DND-41 (cell line): ENCODE measurements at regions not wholly inside any gene's neighbourhood (a gene's known extent, or its start where the extent isn't known, plus 50 kb on each side); places are given as distances from the start of the nearest gene placed in this dataset.

ENCODE experiments used
- ATAC-seq: fragments of 200-7000 bp; cut with Tn5 transposase; 3 replicates; pipeline ENCODE4 v1.9.1; 2021; ENCODE audit warnings: low read depth; ENCODE audit not compliant: insufficient read depth
- DNase-seq: peaks from one replicate; pipeline ENCODE4 v3.0.0-alpha.2; 2020
- H2AFZ ChIP-seq: 2 replicates; pipeline ENCODE4 v1.6.0; 2012; ENCODE audit warnings: low read depth, low read length
- H3K27ac ChIP-seq: 2 replicates; pipeline ENCODE4 v1.5.1; 2012; ENCODE audit warnings: low read length, inconsistent platforms
- H3K27me3 ChIP-seq: fragments of 200-600 bp; sonication (generic); 2 replicates; pipeline ENCODE4 v1.6.0; 2012; ENCODE audit warnings: low read length, mild to moderate bottlenecking, inconsistent platforms; ENCODE audit not compliant: insufficient read depth, poor library complexity
- H3K36me3 ChIP-seq: 2 replicates; pipeline ENCODE4 v1.5.1; 2012; ENCODE audit warnings: low read length, inconsistent platforms; ENCODE audit not compliant: insufficient read depth
- H3K4me1 ChIP-seq: 2 replicates; pipeline ENCODE4 v1.5.1; 2012; ENCODE audit warnings: mild to moderate bottlenecking, low read length; ENCODE audit not compliant: insufficient read depth
- H3K4me2 ChIP-seq: 2 replicates; pipeline ENCODE4 v1.6.0; 2012; ENCODE audit warnings: mild to moderate bottlenecking, moderate library complexity, low read length, inconsistent platforms; ENCODE audit not compliant: insufficient read depth
- H3K4me3 ChIP-seq, 2 experiments: fragments of 200-600 bp in 1 of 2; shearing (Covaris generic) in 1 of 2; 2 replicates each; pipeline ENCODE4 v1.5.1; 2012 to 2016; ENCODE audit warnings: inconsistent platforms in 2 of 2, low read length in 2 of 2, mild to moderate bottlenecking in 2 of 2, low read depth in 1 of 2, moderate library complexity in 1 of 2
- H3K79me2 ChIP-seq: 2 replicates; pipeline ENCODE4 v1.6.0; 2012; ENCODE audit warnings: low read length, inconsistent platforms; ENCODE audit not compliant: insufficient read depth
- H3K9ac ChIP-seq: 2 replicates; pipeline ENCODE4 v1.6.0; 2012; ENCODE audit warnings: low read depth, mild to moderate bottlenecking, inconsistent platforms, low read length, moderate library complexity
- H3K9me3 ChIP-seq: 2 replicates; pipeline ENCODE4 v1.5.1; 2012; ENCODE audit warnings: low read length, moderate library complexity, mild to moderate bottlenecking, inconsistent platforms; ENCODE audit not compliant: insufficient read depth, severe bottlenecking
- H4K20me1 ChIP-seq: 2 replicates; pipeline ENCODE4 v1.6.0; 2012; ENCODE audit warnings: low read length; ENCODE audit not compliant: insufficient read depth
- EZH2 ChIP-seq: IDR thresholded peaks from 3 replicates; pipeline ENCODE4 v1.6.1; 2012; ENCODE audit warnings: borderline replicate concordance, low read depth, mild to moderate bottlenecking, moderate library complexity, low read length, inconsistent platforms; ENCODE audit not compliant: severe bottlenecking
- TF ChIP-seq, protein P1 (sequence below): IDR thresholded peaks from 2 replicates; pipeline ENCODE4 v1.5.1; 2012; ENCODE audit warnings: borderline replicate concordance, low read length, moderate library complexity, mild to moderate bottlenecking; ENCODE audit not compliant: poor library complexity, severe bottlenecking; ENCODE audit errors: extremely low read depth

DNA sequence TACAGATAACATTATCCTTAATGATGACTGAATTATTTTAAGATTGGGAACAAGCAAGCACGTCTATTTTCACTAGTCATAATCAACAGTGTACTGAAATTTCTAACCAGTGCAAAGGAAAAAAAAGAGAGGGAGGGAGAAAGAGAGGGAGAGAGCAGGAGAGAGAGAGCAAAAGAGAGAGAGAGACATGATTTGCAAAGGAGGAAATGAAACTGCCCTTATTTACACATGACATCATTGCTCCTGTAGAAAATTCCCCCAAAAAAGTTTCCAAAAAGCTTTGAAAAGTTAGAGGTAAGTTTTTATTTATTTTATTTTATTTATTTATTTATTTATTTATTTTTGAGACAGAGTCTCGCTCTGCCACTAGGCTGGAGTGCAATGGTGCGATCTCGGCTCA, 355.3 kb upstream of the CELF4 start:
- TF ChIP-seq, protein P1, sequence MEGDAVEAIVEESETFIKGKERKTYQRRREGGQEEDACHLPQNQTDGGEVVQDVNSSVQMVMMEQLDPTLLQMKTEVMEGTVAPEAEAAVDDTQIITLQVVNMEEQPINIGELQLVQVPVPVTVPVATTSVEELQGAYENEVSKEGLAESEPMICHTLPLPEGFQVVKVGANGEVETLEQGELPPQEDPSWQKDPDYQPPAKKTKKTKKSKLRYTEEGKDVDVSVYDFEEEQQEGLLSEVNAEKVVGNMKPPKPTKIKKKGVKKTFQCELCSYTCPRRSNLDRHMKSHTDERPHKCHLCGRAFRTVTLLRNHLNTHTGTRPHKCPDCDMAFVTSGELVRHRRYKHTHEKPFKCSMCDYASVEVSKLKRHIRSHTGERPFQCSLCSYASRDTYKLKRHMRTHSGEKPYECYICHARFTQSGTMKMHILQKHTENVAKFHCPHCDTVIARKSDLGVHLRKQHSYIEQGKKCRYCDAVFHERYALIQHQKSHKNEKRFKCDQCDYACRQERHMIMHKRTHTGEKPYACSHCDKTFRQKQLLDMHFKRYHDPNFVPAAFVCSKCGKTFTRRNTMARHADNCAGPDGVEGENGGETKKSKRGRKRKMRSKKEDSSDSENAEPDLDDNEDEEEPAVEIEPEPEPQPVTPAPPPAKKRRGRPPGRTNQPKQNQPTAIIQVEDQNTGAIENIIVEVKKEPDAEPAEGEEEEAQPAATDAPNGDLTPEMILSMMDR = no peak
- TF ChIP-seq EZH2 = no peak
- H3K79me2 ChIP-seq = no peaks in the 10 kb centered on the region
- no peaks in the 10 kb centered on the region for H3K36me3 ChIP-seq
- H3K27ac ChIP-seq = no peak overlapping the region
- no peak overlapping the region for H3K4me2 ChIP-seq
- ATAC-seq (no peak), DNase-seq (no peak)
- no peak overlapping the region for H3K4me3 ChIP-seq
- no peaks in the 10 kb centered on the region for H3K27me3 ChIP-seq
- H2AFZ ChIP-seq = no peak overlapping the region
- H4K20me1 ChIP-seq = no peaks in the 10 kb centered on the region
- no peaks in the 10 kb centered on the region for H3K4me1 ChIP-seq
- H3K9me3 ChIP-seq = no peaks in the 10 kb centered on the region
- no peak overlapping the region for H3K9ac ChIP-seq

DNA sequence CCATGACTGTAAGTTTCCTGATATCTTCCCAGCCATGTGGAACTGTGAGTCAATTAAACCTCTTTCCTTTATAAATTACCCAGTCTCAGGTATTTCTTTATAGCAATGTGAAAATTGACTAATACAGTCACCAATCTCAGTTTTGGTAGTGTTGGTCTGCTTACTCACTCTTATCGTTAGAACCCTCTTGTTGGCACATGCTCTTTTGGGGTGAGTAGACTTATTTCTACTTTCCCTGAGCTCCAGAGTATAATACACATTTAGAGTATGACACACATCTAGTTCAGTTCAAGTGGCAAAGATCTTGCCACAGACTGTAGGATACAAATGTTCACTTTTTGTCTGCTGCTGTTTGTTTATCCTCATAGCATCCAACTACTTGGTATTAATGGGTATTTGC, 347.5 kb upstream of the CELF4 start:
- no peak overlapping the region for H3K27ac ChIP-seq
- H3K4me2 ChIP-seq = no peak overlapping the region
- no peaks in the 10 kb centered on the region for H3K36me3 ChIP-seq
- no peak for TF ChIP-seq EZH2
- TF ChIP-seq, protein P1 = no peak
- H3K4me3 ChIP-seq = no peak overlapping the region
- no peaks in the 10 kb centered on the region for H3K9me3 ChIP-seq
- H3K9ac ChIP-seq = no peak overlapping the region
- no peaks in the 10 kb centered on the region for H3K27me3 ChIP-seq
- H2AFZ ChIP-seq = no peak overlapping the region
- ATAC-seq (no peak), DNase-seq (no peak)
- no peaks in the 10 kb centered on the region for H4K20me1 ChIP-seq
- H3K4me1 ChIP-seq = no peaks in the 10 kb centered on the region
- no peaks in the 10 kb centered on the region for H3K79me2 ChIP-seq

- Histone ChIP-seq H3K27ac (no peak overlapping the region), H3K4me1 (no peaks in the 10 kb centered on the region), H3K27me3 (no peaks in the 10 kb centered on the region), H4K20me1 (no peaks in the 10 kb centered on the region), H3K4me2 (no peak overlapping the region), H3K9me3 (no peaks in the 10 kb centered on the region), H2AFZ (no peak overlapping the region), H3K79me2 (no peaks in the 10 kb centered on the region), H3K4me3 (no peak overlapping the region), H3K9ac (no peak overlapping the region), H3K36me3 (no peaks in the 10 kb centered on the region)
- ATAC-seq = no peak
- no peak for TF ChIP-seq EZH2
- TF ChIP-seq, protein P1 = no peak
- DNase-seq = no peak
These were observed 336.7 kb upstream of the CELF4 start for GRCh38 chr18:37902344-37902743.

DNA sequence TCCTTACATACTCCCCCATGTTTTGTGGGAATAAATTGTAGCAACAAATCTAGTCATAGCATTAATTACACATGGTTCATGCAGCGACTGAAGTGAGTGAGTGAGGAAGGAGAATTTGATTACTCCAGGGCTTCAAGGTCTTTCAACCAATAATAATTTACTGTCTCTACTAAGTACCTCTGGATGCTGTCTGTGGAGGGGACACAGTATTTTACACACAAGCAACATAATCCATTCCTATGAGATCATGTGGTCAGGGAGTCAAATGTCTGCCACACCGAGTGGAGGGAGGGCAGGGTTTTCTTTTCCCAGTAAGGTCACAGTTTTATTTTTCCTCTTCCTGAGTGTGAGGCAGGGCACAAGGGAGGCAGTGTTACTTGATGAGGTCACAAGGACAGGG, 334.7 kb upstream of the CELF4 start:
- H3K27ac ChIP-seq = no peak overlapping the region
- no peak overlapping the region for H3K4me2 ChIP-seq
- no peak overlapping the region for H2AFZ ChIP-seq
- H3K4me3 ChIP-seq = no peak overlapping the region
- H3K4me1 ChIP-seq = no peaks in the 10 kb centered on the region
- no peaks in the 10 kb centered on the region for H3K79me2 ChIP-seq
- H3K27me3 ChIP-seq = no peaks in the 10 kb centered on the region
- no peaks in the 10 kb centered on the region for H4K20me1 ChIP-seq
- H3K36me3 ChIP-seq = no peaks in the 10 kb centered on the region
- H3K9me3 ChIP-seq = no peaks in the 10 kb centered on the region
- H3K9ac ChIP-seq = no peak overlapping the region
- no peak for TF ChIP-seq EZH2
- TF ChIP-seq, protein P1 = no peak
- no peak for DNase-seq
- ATAC-seq = no peak
